AG20443 (cell line): ENCODE measurements at regions not wholly inside any gene's neighbourhood (a gene's known extent, or its start where the extent isn't known, plus 50 kb on each side); places are given as distances from the start of the nearest gene placed in this dataset.
"Not testable (repeated sequence)": the region's sequence is repeated elsewhere in the genome, so short reads cannot be mapped to it uniquely, and the experiment has no call there.

Source experiments
- DNase-seq: peaks from one replicate; pipeline ENCODE4 v3.0.0; 2012; ENCODE audit warnings: low spot score, mixed read lengths

GRCh38 chr5:167285591-167285990 is 1005.9 kb upstream of the WWC1 start:
- DNase-seq, result no peak

GRCh38 chr5:167286891-167287290 is 1004.6 kb upstream of the WWC1 start:
- no peak for DNase-seq

- DNase-seq, result no peak
These were observed 1001.0 kb upstream of the WWC1 start for GRCh38 chr5:167290478-167290877.

- DNase-seq, result peak; percentile 87
These were observed 996.4 kb upstream of the WWC1 start for GRCh38 chr5:167294882-167295680.

- DNase-seq, result peak; percentile 13
These were observed 995.8 kb upstream of the WWC1 start for GRCh38 chr5:167295681-167296005.

GRCh38 chr5:167296066-167296465 is 995.4 kb upstream of the WWC1 start:
- DNase-seq, result no peak

- peak; percentile 15 for DNase-seq
These were observed 994.8 kb upstream of the WWC1 start for GRCh38 chr5:167296661-167297060.

GRCh38 chr5:167299861-167300260 is 991.6 kb upstream of the WWC1 start:
- DNase-seq, result not testable (repeated sequence)

- no peak for DNase-seq
These were observed 987.9 kb upstream of the WWC1 start for GRCh38 chr5:167303582-167303981.

GRCh38 chr5:167304834-167305469 is 986.5 kb upstream of the WWC1 start:
- DNase-seq, result no peak

GRCh38 chr5:167305591-167306213 is 985.7 kb upstream of the WWC1 start:
- no peak for DNase-seq

GRCh38 chr5:167307042-167307441 is 984.4 kb upstream of the WWC1 start:
- no peak for DNase-seq

- DNase-seq, result no peak
These were observed 983.0 kb upstream of the WWC1 start for GRCh38 chr5:167308466-167308865.

GRCh38 chr5:167309941-167310517 is 981.4 kb upstream of the WWC1 start:
- DNase-seq, result no peak

- no peak for DNase-seq
These were observed 980.1 kb upstream of the WWC1 start for GRCh38 chr5:167311340-167311739.

GRCh38 chr5:167312225-167312624 is 979.2 kb upstream of the WWC1 start:
- DNase-seq, result no peak

GRCh38 chr5:167315762-167316161 is 975.7 kb upstream of the WWC1 start:
- no peak for DNase-seq

- peak; percentile 13 for DNase-seq
These were observed 973.6 kb upstream of the WWC1 start for GRCh38 chr5:167317884-167318283.

GRCh38 chr5:167319243-167319642 is 972.2 kb upstream of the WWC1 start:
- no peak for DNase-seq

- DNase-seq, result no peak
These were observed 971.4 kb upstream of the WWC1 start for GRCh38 chr5:167320019-167320418.

GRCh38 chr5:167332309-167332708 is 959.1 kb upstream of the WWC1 start:
- DNase-seq, result no peak

- no peak for DNase-seq
These were observed 955.3 kb upstream of the WWC1 start for GRCh38 chr5:167336161-167336560.

- DNase-seq, result no peak
These were observed 952.2 kb upstream of the WWC1 start for GRCh38 chr5:167339205-167339604.
